Liver (tissue), 8 donors: ENCODE measurements at regions not wholly inside any gene's neighbourhood (a gene's known extent, or its start where the extent isn't known, plus 50 kb on each side); places are given as distances from the start of the nearest gene placed in this dataset.

Experiments
- DNase-seq: peaks from one replicate; pipeline ENCODE4 v3.0.0-alpha.2; 2017; ENCODE audit warnings: low spot score
- H3K27ac ChIP-seq, 2 donors: one replicate each; pipeline ENCODE4 v1.7.0; 2013; ENCODE audit warnings: inconsistent platforms in 2 of 2, low read length in 2 of 2, control low read depth in 1 of 2, low read depth in 1 of 2, mild to moderate bottlenecking in 1 of 2
- H3K27me3 ChIP-seq, 4 donors: one replicate each; pipeline versions ENCODE4 v1.6.1 to v1.7.0; 2013; ENCODE audit warnings: low read length in 3 of 4, inconsistent platforms in 1 of 4, mild to moderate bottlenecking in 1 of 4, moderate library complexity in 1 of 4; ENCODE audit not compliant: control insufficient read depth in 4 of 4, insufficient read depth in 4 of 4
- H3K36me3 ChIP-seq, 4 donors: one replicate each; pipeline versions ENCODE4 v1.6.1 to v1.7.0; 2013; ENCODE audit warnings: low read length in 3 of 4, mild to moderate bottlenecking in 3 of 4, low read depth in 1 of 4, moderate library complexity in 1 of 4; ENCODE audit not compliant: control insufficient read depth in 4 of 4, insufficient read depth in 3 of 4
- H3K4me1 ChIP-seq, 4 donors: one replicate each; pipeline versions ENCODE4 v1.6.1 to v1.7.0; 2013; ENCODE audit warnings: low read length in 3 of 4, mild to moderate bottlenecking in 3 of 4, moderate library complexity in 1 of 4; ENCODE audit not compliant: control insufficient read depth in 4 of 4, insufficient read depth in 4 of 4
- H3K4me3 ChIP-seq, 3 donors: one replicate each; pipeline versions ENCODE4 v1.6.1 to v1.7.0; 2013; ENCODE audit warnings: low read length in 3 of 3, control low read depth in 1 of 3, low read depth in 1 of 3, mild to moderate bottlenecking in 1 of 3
- H3K9ac ChIP-seq, 2 donors: one replicate each; pipeline ENCODE4 v1.7.0; 2013; ENCODE audit warnings: low read length in 2 of 2, mild to moderate bottlenecking in 2 of 2, moderate library complexity in 2 of 2, control low read depth in 1 of 2, low read depth in 1 of 2
- H3K9me3 ChIP-seq, 4 donors: one replicate each; pipeline versions ENCODE4 v1.6.1 to v1.7.0; 2013; ENCODE audit warnings: low read length in 3 of 4; ENCODE audit not compliant: control insufficient read depth in 4 of 4
- EGR1 ChIP-seq, 2 donors: IDR thresholded peaks; 2 replicates each; pipeline ENCODE4 v1.6.1; 2016 to 2018; ENCODE audit warnings: antibody characterized with exemption in 2 of 2, low read depth in 2 of 2
- FOXA1 ChIP-seq: IDR thresholded peaks from 2 replicates; pipeline ENCODE4 v1.6.1; 2016; ENCODE audit warnings: antibody characterized with exemption
- FOXA2 ChIP-seq: IDR thresholded peaks from 2 replicates; pipeline ENCODE4 v1.6.1; 2016; ENCODE audit warnings: antibody characterized with exemption
- GABPA ChIP-seq, 2 donors: IDR thresholded peaks in 1 of 2; conservative IDR thresholded peaks in 1 of 2; 2 replicates each; pipeline ENCODE4 v1.6.1; 2016; ENCODE audit warnings: antibody characterized with exemption in 2 of 2, mild to moderate bottlenecking in 1 of 2, moderate library complexity in 1 of 2
- HNF4A ChIP-seq, 2 donors: conservative IDR thresholded peaks; 2 replicates each; pipeline ENCODE4 v1.6.1; 2016; ENCODE audit warnings: antibody characterized with exemption in 2 of 2, mild to moderate bottlenecking in 2 of 2
- HNF4G ChIP-seq: IDR thresholded peaks from 2 replicates; pipeline ENCODE4 v1.6.1; 2016; ENCODE audit warnings: antibody characterized with exemption
- JUND ChIP-seq, 2 donors: IDR thresholded peaks; 2 replicates each; pipeline ENCODE4 v1.6.1; 2016; ENCODE audit warnings: antibody characterized with exemption in 2 of 2
- NR2F2 ChIP-seq: IDR thresholded peaks from 2 replicates; pipeline ENCODE4 v1.6.1; 2016; ENCODE audit warnings: antibody characterized with exemption
- RAD21 ChIP-seq, 2 donors: IDR thresholded peaks; 2 replicates each; pipeline ENCODE4 v1.6.1; 2016; ENCODE audit warnings: antibody characterized with exemption in 2 of 2, mild to moderate bottlenecking in 2 of 2
- RXRA ChIP-seq, 2 donors: IDR thresholded peaks; 2 replicates each; pipeline ENCODE4 v1.6.1; 2017 to 2018; ENCODE audit warnings: antibody characterized with exemption in 2 of 2, mild to moderate bottlenecking in 1 of 2
- SP1 ChIP-seq: IDR thresholded peaks from 2 replicates; pipeline ENCODE4 v1.6.1; 2018; ENCODE audit warnings: antibody characterized with exemption, mild to moderate bottlenecking
- TAF1 ChIP-seq: conservative IDR thresholded peaks from 2 replicates; pipeline ENCODE4 v1.6.1; 2016; ENCODE audit warnings: antibody characterized with exemption, mild to moderate bottlenecking
- YY1 ChIP-seq: IDR thresholded peaks from 2 replicates; pipeline ENCODE4 v1.6.1; 2016; ENCODE audit warnings: antibody characterized with exemption, mild to moderate bottlenecking
- WGBS: extraction: QIAGEN DNeasy Blood & Tissue Kit; methylation state at CpG from one replicate; pipeline ENCODE4 v1.1.7; 2013; 5-methylcytosine and 5-hydroxymethylcytosine counted together
- TF ChIP-seq, protein P1 (sequence below): IDR thresholded peaks from 2 replicates; pipeline ENCODE4 v1.6.1; 2016; ENCODE audit warnings: antibody characterized with exemption
- TF ChIP-seq, protein P2 (sequence below): IDR thresholded peaks from 2 replicates; pipeline ENCODE4 v1.6.1; 2016; ENCODE audit warnings: antibody characterized with exemption
- TF ChIP-seq, protein P3 (sequence below): IDR thresholded peaks from 2 replicates; pipeline ENCODE4 v1.6.1; 2016; ENCODE audit warnings: antibody characterized with exemption
- TF ChIP-seq, protein P4 (sequence below): IDR thresholded peaks from 2 replicates; pipeline ENCODE4 v1.6.1; 2016; ENCODE audit warnings: antibody characterized with exemption, mild to moderate bottlenecking
- TF ChIP-seq, protein P5 (sequence below): fragments of 150-350 bp; IDR thresholded peaks from 2 replicates; pipeline ENCODE4 v1.5.1; 2017; ENCODE audit warnings: improper control_type of control experiment, low read depth, low read length; ENCODE audit not compliant: missing input control
- donor health status: healthy.
- donor health status: healthy.
- donor health status: healthy.
- donor health status: healthy.
- donor health status: healthy.

DNA sequence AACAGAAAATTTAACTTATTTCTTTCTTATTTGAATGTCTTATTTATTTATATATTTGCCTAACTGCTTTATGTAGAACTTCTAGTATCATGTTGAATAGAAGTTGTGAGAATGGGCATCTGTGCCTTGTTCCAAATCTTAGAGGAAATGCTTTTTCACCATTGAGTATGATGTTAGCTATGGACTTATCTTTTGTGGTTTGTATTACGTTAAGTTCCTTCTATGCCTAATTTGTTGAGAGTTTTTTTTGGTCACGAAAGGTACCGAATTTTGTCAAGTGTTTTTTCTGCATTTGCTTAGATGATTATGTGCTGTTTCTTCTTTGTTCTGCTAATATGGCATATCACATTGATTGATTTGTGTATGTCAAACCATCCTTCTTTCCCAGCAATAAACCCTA lies 161.0 kb upstream of the TRIM24 start:
- no peaks in the 10 kb centered on the region for H3K9me3 ChIP-seq
- H3K9ac ChIP-seq: no peak overlapping the region
- H3K4me3 ChIP-seq: no peak overlapping the region
- no peaks in the 10 kb centered on the region for H3K27me3 ChIP-seq
- DNase-seq: no peak
- TF ChIP-seq, protein P1, sequence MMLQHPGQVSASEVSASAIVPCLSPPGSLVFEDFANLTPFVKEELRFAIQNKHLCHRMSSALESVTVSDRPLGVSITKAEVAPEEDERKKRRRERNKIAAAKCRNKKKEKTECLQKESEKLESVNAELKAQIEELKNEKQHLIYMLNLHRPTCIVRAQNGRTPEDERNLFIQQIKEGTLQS: no peak
- TF ChIP-seq TAF1: no peak
- no peak for TF ChIP-seq FOXA2
- no peak for TF ChIP-seq EGR1 (IDR thresholded peaks at IDR 0.05; ENCODE audit: low read depth in 2 of 2)
- no peak for TF ChIP-seq NR2F2
- TF ChIP-seq SP1: no peak
- TF ChIP-seq, protein P2, sequence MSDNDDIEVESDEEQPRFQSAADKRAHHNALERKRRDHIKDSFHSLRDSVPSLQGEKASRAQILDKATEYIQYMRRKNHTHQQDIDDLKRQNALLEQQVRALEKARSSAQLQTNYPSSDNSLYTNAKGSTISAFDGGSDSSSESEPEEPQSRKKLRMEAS: no peak
- TF ChIP-seq JUND (IDR thresholded peaks at IDR 0.05): no peak
- TF ChIP-seq HNF4G: no peak
- no peak for TF ChIP-seq GABPA (IDR thresholded peaks at IDR 0.05 in 1 of 2, conservative IDR thresholded peaks at IDR 0.05 in 1 of 2)
- TF ChIP-seq RAD21 (IDR thresholded peaks at IDR 0.05): no peak
- TF ChIP-seq, protein P3, sequence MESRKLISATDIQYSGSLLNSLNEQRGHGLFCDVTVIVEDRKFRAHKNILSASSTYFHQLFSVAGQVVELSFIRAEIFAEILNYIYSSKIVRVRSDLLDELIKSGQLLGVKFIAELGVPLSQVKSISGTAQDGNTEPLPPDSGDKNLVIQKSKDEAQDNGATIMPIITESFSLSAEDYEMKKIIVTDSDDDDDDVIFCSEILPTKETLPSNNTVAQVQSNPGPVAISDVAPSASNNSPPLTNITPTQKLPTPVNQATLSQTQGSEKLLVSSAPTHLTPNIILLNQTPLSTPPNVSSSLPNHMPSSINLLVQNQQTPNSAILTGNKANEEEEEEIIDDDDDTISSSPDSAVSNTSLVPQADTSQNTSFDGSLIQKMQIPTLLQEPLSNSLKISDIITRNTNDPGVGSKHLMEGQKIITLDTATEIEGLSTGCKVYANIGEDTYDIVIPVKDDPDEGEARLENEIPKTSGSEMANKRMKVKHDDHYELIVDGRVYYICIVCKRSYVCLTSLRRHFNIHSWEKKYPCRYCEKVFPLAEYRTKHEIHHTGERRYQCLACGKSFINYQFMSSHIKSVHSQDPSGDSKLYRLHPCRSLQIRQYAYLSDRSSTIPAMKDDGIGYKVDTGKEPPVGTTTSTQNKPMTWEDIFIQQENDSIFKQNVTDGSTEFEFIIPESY: no peak
- no peak for TF ChIP-seq HNF4A (conservative IDR thresholded peaks at IDR 0.05)
- TF ChIP-seq, protein P4, sequence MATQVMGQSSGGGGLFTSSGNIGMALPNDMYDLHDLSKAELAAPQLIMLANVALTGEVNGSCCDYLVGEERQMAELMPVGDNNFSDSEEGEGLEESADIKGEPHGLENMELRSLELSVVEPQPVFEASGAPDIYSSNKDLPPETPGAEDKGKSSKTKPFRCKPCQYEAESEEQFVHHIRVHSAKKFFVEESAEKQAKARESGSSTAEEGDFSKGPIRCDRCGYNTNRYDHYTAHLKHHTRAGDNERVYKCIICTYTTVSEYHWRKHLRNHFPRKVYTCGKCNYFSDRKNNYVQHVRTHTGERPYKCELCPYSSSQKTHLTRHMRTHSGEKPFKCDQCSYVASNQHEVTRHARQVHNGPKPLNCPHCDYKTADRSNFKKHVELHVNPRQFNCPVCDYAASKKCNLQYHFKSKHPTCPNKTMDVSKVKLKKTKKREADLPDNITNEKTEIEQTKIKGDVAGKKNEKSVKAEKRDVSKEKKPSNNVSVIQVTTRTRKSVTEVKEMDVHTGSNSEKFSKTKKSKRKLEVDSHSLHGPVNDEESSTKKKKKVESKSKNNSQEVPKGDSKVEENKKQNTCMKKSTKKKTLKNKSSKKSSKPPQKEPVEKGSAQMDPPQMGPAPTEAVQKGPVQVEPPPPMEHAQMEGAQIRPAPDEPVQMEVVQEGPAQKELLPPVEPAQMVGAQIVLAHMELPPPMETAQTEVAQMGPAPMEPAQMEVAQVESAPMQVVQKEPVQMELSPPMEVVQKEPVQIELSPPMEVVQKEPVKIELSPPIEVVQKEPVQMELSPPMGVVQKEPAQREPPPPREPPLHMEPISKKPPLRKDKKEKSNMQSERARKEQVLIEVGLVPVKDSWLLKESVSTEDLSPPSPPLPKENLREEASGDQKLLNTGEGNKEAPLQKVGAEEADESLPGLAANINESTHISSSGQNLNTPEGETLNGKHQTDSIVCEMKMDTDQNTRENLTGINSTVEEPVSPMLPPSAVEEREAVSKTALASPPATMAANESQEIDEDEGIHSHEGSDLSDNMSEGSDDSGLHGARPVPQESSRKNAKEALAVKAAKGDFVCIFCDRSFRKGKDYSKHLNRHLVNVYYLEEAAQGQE: no peak
- no peak overlapping the region for H3K27ac ChIP-seq
- no peaks in the 10 kb centered on the region for H3K36me3 ChIP-seq
- peaks cover 4 to 14% (median 10%) of the 10 kb centered on the region in 4 donors for H3K4me1 ChIP-seq
- WGBS: 82% methylated on average over 3 of the region's 3 CpGs

DNA sequence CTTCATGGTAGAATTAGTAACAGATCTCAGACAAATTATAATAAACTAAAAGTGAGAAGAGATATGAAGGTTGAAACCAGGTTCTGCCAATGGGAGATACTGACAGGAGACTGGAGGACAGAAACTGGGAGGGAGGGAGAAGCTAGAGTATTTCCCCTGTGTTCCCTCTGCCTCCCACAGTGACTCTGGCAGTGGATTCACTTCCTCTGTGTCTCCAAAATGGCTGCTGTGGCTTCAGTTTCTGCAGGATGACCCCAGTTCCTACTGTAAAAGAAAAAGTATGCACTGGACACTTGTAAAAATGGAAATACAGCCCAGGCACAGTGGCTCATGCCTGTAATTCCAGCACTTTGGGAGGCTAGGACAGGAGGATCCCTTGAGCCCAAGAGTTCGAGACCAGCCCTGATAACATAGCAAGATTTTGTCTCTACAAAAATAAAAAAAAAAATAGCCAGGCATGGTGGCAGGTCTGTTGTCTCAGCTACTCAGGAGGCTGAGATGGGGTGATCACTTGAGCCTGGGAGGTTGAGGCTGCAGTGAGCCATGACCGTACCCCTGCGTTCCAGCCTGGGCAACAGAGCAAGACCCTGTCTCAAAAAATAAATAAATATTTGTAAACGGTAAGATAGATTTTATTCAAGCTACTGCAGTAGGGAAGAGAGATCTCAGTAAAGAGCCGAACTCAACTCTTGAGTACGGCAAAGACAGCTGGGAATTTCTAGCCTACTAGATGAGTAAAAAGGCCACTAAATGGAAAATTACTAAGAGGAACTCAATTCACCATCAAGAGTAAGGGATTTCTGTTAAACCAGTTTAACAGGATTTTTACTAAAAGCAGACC lies 156.6 kb upstream of the TRIM24 start:
- H3K27me3 ChIP-seq: no peaks in the 10 kb centered on the region
- WGBS: 93% methylated on average over 6 of the region's 6 CpGs
- H3K9me3 ChIP-seq: no peaks in the 10 kb centered on the region
- H3K36me3 ChIP-seq: no peaks in the 10 kb centered on the region
- no peak for DNase-seq
- no peak overlapping the region for H3K4me3 ChIP-seq
- H3K9ac ChIP-seq: no peak overlapping the region
- no peak overlapping the region for H3K27ac ChIP-seq
- H3K4me1 ChIP-seq: no peaks in the 10 kb centered on the region
- TF ChIP-seq YY1 (no peak), TAF1 (no peak), HNF4A (conservative IDR thresholded peaks at IDR 0.05) (no peak), RAD21 (IDR thresholded peaks at IDR 0.05) (no peak), HNF4G (no peak), EGR1 (IDR thresholded peaks at IDR 0.05; ENCODE audit: low read depth in 2 of 2) (no peak), NR2F2 (no peak), RXRA (IDR thresholded peaks at IDR 0.05) (no peak), FOXA1 (no peak), SP1 (no peak), GABPA (IDR thresholded peaks at IDR 0.05 in 1 of 2, conservative IDR thresholded peaks at IDR 0.05 in 1 of 2) (no peak), FOXA2 (no peak), JUND (IDR thresholded peaks at IDR 0.05) (no peak)
- TF ChIP-seq, protein P5, sequence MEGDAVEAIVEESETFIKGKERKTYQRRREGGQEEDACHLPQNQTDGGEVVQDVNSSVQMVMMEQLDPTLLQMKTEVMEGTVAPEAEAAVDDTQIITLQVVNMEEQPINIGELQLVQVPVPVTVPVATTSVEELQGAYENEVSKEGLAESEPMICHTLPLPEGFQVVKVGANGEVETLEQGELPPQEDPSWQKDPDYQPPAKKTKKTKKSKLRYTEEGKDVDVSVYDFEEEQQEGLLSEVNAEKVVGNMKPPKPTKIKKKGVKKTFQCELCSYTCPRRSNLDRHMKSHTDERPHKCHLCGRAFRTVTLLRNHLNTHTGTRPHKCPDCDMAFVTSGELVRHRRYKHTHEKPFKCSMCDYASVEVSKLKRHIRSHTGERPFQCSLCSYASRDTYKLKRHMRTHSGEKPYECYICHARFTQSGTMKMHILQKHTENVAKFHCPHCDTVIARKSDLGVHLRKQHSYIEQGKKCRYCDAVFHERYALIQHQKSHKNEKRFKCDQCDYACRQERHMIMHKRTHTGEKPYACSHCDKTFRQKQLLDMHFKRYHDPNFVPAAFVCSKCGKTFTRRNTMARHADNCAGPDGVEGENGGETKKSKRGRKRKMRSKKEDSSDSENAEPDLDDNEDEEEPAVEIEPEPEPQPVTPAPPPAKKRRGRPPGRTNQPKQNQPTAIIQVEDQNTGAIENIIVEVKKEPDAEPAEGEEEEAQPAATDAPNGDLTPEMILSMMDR: no peak
- TF ChIP-seq, protein P1: no peak
- TF ChIP-seq, protein P2: no peak
- TF ChIP-seq, protein P3: no peak
